ENCODE measurements at regions not wholly inside any gene's neighbourhood (a gene's known extent, or its start where the extent isn't known, plus 50 kb on each side); places are given as distances from the start of the nearest gene placed in this dataset.

DNA sequence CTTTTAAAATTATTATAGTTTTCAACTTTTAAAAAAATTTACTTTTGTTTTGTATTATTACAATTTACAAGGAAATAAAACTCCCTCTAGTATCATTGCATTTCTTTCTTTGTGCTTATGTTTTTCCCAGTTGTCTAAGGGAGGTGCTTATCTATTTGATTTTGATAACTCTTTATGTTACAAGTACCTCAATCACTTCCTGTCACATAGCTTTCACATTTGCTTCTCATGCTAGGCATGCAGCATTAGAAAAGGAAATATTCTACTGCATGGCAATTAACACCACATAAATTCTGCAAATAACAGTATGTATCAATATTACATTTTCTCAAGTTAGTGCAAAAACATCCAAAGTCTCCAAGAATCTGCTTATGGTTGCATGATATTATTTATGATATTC lies 180.3 kb upstream of the HS3ST1 start:
- TF ChIP-seq EZH2 (IDR thresholded peaks at IDR 0.05; ENCODE audit: borderline replicate concordance, low read length) = no peak
- TF ChIP-seq, protein P1, sequence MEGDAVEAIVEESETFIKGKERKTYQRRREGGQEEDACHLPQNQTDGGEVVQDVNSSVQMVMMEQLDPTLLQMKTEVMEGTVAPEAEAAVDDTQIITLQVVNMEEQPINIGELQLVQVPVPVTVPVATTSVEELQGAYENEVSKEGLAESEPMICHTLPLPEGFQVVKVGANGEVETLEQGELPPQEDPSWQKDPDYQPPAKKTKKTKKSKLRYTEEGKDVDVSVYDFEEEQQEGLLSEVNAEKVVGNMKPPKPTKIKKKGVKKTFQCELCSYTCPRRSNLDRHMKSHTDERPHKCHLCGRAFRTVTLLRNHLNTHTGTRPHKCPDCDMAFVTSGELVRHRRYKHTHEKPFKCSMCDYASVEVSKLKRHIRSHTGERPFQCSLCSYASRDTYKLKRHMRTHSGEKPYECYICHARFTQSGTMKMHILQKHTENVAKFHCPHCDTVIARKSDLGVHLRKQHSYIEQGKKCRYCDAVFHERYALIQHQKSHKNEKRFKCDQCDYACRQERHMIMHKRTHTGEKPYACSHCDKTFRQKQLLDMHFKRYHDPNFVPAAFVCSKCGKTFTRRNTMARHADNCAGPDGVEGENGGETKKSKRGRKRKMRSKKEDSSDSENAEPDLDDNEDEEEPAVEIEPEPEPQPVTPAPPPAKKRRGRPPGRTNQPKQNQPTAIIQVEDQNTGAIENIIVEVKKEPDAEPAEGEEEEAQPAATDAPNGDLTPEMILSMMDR (conservative IDR thresholded peaks at IDR 0.05 in 1 of 2, IDR thresholded peaks at IDR 0.05 in 1 of 2; ENCODE audit: extremely low read depth in 1 of 2, insufficient read depth in 1 of 2, low read depth in 1 of 2, low read length in 2 of 2) = no peak
